Testis (tissue), 2 donors: ENCODE measurements at regions not wholly inside any gene's neighbourhood (a gene's known extent, or its start where the extent isn't known, plus 50 kb on each side); places are given as distances from the start of the nearest gene placed in this dataset.

Source experiments
- POLR2A ChIP-seq: fragments of 450-650 bp; IDR thresholded peaks from one replicate; pipeline ENCODE4 v1.6.1; 2017; ENCODE audit warnings: antibody characterized with exemption, mild to moderate bottlenecking, moderate library complexity
- TF ChIP-seq, protein P1 (sequence below), 3 experiments: fragments of 450-650 bp in 2 of 3; fragments of 200-600 bp in 1 of 3; sonication (generic) in 1 of 3; IDR thresholded peaks; one replicate each; pipeline ENCODE4 v1.5.1; 2016 to 2019; ENCODE audit warnings: antibody characterized with exemption in 3 of 3, mild to moderate bottlenecking in 2 of 3, moderate library complexity in 1 of 3

DNA sequence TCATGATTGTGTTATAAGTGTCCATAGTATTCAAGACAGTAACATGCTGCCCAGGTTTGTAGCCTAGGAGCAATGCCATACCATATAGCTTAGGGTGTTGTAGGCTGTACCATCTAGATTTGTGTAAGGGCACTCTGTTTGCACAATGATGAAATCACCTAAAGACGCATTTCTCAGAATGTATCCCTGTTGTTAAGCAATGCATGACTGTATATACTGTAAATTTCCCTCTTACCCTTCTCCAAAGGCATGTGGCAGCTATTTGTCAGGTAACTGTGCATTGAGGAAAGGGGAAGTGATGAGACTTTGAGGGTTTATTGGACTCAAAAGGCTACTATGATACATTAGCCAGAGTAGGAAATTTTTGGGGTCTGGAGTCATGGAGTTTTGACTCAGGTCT is 180.8 kb downstream of the VAPA start:
- TF ChIP-seq POLR2A = no peak
- TF ChIP-seq, protein P1, sequence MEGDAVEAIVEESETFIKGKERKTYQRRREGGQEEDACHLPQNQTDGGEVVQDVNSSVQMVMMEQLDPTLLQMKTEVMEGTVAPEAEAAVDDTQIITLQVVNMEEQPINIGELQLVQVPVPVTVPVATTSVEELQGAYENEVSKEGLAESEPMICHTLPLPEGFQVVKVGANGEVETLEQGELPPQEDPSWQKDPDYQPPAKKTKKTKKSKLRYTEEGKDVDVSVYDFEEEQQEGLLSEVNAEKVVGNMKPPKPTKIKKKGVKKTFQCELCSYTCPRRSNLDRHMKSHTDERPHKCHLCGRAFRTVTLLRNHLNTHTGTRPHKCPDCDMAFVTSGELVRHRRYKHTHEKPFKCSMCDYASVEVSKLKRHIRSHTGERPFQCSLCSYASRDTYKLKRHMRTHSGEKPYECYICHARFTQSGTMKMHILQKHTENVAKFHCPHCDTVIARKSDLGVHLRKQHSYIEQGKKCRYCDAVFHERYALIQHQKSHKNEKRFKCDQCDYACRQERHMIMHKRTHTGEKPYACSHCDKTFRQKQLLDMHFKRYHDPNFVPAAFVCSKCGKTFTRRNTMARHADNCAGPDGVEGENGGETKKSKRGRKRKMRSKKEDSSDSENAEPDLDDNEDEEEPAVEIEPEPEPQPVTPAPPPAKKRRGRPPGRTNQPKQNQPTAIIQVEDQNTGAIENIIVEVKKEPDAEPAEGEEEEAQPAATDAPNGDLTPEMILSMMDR (IDR thresholded peaks at IDR 0.05) = no peak
